NCI-H748 (cell line): ENCODE measurements at regions not wholly inside any gene's neighbourhood (a gene's known extent, or its start where the extent isn't known, plus 50 kb on each side); places are given as distances from the start of the nearest gene placed in this dataset.

Experiments
- DNase-seq: peaks from one replicate; lab custom pipeline; 2025; ENCODE audit not compliant: unreplicated experiment; lab: John Stamatoyannopoulos, UW

DNA sequence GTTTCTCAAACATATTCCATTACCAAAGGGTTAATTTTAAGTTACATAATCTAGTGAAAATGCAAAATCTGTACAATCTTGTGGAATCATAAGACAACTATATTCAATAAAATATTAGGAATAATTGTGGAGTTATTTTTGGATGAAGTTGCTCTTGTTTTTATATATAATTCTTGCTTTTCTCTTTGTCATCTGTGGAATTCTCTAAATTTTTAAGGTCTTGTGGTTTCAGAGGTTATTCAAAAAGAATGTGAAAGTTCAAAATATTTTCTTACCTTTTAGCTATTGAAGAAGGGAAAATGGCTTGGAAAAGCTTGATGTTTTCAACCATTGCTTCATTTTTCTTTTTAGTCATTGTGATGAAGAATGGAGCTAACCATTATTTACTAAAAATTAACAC lies 552.1 kb downstream of the TFEC start:
- DNase-seq, result no peak

DNA sequence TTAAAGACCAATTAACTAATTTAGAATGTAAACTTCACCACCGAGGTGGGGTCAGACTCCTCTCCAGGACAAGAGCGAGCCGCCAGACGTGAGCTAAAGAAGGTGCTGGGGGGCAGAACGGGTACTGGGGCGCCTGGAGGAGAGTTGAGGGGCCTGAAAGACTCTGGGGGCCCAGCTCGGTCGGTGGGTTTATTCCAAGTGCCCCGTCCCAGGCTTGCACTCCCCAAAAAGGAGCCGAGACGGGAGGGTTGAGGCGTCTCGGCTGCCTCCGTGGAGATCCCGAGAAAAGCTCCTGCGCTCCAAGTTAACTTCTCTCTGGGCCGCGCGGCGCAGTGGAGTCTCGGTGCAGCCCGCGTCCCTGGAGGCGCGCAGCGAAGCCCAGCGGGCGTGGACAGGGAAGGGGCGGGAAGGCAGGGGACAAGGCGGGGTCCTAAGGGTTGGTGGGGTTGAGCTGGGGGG lies 553.3 kb downstream of the TFEC start:
- peak; percentile 72 for DNase-seq

DNA sequence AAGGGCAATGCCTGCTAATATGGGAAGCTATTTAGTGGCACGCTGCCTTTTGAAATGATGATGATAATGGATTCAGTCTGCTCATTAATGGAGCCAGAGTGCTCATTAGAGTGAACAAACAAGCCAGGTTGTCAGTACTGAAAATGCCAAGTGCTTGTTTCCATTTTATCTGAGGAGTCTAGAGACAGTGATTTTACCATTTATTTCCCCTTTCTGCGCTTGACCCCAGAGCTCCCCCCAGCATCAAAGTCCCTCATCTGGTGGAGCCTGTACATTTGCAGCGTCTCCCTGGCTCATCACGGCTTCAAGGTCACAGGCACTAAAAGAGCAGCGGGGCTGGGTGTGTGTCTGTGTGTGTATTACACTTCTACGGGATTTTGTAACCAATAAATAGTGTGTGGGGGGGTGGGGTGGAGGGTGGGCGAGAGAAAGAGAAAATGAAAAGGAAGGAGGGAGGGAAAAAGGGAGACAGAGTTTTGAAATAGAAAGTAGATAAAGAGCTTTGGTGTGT lies 553.8 kb downstream of the TFEC start:
- DNase-seq, result peak; percentile 95

DNA sequence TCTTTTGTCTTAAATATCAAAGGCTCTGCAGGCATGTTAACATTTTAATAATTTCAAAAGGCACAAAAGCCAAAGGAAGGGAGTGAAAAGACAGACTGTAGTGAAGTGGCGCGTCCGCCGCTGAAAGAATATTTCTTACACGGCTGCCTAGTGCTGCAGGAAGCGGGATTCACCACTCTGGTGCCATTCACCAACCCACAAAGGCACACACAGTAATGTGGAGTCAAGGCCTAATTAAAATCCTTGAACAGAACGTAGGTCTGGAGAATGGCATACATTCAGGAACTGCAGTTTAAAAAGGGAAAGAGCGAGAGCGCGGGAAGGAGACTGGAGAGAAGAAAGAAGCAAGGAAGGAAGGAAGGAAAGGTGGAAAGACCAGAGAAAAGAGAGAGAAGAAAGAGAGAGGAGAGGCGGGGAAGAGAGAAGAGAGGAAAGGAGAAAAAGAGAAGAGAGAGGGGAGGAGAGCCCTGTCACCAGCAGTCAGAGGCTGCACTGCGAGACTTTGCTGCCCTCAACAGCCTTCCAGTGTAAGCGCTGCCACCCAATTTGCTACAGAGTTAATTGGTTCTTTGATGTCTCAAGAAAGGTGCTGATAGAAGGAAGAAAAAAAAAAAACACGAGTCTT lies 554.0 kb downstream of the MDFIC start:
- DNase-seq, result peak; percentile 80

DNA sequence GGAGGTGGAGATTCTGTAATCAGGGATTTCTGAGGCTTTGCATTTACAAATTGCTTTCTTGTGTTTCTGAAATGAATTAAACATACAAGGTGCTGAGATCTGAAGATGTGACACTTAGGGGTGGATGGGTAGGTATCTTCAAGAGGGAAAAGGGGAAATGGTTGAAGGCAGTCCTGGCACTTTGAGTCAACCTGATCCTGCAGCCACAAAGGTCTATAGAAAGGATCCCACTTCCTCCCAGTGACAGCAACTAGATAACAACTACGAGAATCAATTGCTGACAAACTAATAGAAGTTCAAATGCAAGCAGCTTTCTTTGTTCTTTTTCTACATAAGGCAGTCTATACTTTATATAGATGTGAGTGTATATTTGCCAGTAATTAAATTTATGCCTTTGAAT lies 553.3 kb downstream of the MDFIC start:
- DNase-seq, result no peak

DNA sequence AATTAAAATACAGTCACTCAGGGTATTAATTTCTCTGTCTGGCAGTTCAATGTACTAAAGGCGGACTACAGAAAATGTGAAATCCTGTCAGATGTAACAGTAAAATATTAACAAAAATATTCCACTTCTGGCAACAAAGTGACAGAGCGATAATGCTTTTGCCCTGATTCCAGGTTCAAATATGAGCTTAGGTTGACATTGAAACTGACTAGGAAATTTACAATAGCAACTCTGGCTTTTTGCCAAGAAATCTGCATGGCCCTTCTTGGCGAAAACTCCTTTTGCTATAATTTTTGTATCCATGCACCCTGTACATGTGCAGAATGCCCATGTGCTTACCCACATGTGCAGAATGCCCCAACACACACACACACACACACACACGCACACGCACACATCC lies 552.2 kb downstream of the MDFIC start:
- peak; percentile 52 for DNase-seq

DNA sequence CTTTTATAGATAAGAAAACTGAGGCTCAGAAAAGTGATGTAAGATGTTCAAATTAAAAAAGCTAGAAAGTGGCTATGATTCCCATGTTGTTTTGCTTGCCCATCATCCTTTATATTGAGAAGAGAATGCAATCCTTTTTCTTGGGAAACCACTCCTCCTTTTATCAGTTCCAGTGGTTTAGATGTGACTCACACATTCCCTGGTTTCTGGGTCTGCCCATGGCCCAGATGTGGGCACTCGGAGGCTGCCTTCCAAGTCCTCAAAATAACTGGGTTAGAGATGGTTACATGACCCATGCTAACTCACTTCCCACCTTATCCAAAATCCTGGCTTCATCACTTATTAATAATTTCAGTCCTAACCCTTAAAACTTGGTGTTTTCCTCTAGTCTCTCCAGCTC lies 550.0 kb downstream of the MDFIC start:
- no peak for DNase-seq

DNA sequence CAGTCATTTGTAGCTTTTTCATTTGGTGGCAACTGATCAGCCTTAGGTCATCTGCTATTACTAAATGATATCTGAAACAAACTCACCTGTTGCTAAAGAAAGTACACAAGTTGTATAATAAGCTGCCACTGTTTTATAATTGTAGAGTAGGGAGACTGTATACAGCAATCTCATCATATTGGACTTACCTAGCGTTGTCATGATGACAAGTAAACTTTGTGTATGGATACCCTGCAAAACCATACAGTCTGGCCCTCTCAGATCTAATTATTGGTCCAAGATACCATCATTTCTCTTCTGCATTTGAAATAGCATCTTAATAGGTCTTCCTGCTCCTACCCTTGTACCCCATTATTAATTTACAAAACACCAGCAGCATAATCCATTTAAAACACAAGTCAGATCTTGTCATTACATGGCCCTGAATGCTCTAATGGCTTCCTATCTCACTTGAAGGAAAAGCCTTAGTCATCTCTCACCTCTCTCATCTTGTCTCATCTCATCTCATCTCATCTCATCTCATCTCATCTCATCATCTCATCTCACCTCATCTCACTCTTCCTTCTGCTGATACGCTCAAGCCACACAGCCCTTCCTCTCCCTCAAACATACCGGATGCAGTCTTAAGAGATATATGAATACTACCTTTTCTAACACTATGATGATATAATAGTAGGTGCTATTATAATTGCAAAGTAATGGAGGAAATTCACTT lies 540.6 kb downstream of the MDFIC start:
- no peak for DNase-seq

DNA sequence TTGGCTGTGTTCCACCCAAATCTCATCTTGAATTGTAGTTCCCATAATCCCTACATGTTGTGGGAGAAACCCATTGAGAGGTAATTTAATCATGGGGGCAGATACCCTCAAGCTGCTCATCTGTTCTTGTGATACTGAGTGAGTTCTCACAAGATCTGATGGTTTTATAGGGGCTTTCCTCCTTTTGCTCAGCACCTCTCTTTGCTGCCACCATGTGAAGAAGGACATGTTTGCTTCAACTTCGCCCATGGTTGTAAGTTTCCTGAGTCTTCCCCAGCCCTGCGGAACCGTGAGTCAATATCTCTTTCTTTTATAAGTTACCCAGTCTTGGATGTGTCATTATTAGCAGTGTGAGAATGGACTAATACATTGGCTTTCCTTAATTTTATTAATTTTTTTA lies 527.8 kb downstream of the MDFIC start:
- DNase-seq, result no peak

DNA sequence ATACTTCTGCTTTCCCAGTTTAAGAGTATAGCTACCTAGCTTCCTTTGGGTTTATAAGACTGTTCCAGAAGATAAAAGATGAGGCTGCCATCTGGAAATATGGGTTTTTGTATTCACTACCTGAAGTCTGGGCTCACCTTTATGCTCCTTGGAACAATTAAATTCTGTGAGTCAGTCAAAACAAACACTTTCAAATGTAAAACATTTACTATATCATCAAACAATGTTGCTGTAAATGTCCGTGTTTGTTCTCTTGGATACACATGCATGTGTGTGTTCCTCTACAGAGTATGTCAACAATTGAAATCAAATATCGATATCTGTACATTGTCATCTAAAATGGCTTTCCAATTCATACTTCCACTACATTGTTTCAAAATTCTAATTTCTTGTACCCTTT lies 525.6 kb downstream of the MDFIC start:
- no peak for DNase-seq

DNA sequence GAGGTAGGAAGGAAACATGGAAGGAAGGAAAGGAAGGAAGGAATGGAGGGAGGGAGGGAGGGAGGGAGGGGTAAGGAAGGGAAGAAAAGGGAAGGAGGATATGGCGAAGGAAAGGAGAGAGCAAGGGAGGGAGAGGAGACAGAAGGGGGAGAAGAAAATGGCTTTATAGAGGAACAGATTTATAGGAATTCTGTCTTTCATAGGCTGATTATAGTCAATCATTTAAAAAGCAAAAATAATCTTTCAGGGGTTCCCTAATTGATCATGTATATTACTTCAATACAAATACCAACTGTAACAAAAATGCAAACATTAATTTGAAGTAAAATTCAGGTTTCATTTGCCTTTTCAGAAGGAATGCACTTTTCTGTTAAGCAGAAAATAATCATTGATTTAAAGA lies 519.1 kb downstream of the MDFIC start:
- no peak for DNase-seq

DNA sequence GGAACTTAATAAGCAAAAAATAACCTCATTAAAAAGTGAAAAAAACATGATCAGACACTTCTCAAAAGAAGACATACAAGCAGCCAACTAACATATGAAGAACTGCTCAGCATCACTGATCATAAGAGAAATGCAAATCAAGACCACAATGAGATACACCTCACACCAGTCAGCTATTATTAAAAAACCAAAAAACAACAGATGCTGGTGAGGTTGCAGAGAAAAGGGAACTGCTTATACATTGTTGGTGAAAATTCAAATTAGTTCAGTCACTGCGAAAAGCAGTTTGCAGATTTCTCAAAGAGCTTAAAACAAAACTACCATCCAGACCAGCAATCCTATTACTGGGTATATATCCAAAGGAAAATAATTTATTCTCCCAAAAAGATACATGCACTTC lies 513.3 kb downstream of the MDFIC start:
- DNase-seq, result no peak

DNA sequence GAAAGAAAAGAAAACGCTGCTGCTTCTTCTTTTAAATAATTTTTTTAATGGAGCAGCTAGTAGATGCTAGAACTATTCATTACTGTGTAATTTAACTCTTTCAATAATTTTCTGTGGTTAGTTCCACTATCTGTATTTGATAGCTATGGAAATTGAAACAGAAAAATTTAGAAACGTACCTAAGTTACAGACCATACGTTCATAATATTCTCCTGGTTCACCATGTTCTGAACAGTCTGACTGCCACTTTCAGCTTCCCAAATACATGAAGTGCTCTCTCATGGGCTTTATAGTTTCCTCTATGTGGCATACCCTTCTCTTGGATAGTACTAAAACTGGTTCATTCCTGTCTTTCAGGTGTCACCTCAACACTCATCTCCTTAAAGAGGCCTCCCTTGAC lies 508.0 kb downstream of the MDFIC start:
- DNase-seq, result no peak

DNA sequence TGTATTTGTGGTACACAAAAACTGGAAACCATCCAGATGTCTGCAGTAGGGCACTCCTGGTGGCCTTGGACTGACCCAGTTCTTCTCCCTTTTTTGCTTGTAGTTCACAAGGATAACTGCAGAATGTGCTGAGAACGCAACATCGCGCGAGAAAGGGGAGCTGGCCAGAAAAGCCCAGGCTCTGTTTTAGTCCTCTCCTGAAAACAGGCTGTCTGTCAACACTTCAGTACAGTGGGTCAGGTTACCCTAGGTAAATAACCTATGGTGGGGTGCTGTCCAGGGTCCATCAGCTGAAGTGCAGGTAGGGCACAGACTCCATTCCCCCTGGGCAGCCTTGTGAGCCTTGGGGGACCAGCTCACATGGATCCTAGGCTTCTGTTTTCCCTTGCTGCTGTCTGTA lies 495.8 kb downstream of the MDFIC start:
- peak; percentile 41 for DNase-seq

DNA sequence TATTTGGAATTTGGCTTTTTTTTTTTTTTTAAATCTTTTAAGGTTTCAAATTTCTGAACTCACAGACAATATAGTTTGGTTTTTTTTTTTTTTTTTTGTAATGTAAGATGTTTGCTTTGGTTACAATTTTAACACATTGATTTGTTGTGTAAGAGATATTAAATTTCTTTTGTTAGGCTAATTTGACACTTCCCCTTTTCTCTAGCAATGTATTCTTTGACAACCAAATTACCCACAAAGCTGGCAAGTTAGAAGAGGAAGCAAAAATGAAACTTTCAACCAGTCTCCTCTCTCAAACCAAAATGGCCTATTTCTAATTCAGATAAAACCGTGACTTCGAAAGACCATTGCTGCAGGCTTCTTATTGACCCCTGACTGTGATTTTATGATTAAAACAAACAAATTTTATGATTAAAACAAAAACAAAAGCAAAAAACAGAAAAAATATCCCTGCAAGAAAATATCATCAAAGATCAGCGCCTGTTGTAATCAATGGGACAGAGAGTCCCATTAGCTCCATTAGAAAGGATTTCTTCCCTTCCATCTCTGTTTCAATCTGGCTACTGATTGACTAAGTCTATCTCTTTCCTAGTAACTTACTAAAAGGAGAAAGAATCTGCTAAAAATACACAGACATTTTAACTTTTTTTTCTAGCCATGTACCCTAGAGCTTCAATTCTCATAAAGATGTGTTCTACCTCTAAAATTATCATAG lies 489.2 kb downstream of the MDFIC start:
- no peak for DNase-seq

DNA sequence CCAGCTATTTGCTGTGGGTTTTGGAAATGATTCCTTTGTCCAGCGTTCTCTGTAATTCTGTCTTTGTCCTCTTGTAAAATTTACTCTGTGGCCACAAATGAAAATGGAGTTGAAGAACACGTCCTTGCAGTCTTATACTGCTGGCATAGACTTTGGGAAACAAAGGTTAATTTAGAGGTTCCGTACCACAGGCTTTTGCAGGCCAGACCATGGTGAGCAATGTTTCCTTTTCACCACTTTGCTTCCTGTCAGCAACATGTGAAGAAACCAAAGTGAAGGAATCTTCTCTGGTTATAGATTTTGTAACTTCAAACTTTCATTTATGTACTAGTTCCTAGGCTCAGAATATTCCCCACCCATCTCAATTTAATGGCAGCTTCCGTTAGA lies 488.5 kb downstream of the MDFIC start:
- no peak for DNase-seq

DNA sequence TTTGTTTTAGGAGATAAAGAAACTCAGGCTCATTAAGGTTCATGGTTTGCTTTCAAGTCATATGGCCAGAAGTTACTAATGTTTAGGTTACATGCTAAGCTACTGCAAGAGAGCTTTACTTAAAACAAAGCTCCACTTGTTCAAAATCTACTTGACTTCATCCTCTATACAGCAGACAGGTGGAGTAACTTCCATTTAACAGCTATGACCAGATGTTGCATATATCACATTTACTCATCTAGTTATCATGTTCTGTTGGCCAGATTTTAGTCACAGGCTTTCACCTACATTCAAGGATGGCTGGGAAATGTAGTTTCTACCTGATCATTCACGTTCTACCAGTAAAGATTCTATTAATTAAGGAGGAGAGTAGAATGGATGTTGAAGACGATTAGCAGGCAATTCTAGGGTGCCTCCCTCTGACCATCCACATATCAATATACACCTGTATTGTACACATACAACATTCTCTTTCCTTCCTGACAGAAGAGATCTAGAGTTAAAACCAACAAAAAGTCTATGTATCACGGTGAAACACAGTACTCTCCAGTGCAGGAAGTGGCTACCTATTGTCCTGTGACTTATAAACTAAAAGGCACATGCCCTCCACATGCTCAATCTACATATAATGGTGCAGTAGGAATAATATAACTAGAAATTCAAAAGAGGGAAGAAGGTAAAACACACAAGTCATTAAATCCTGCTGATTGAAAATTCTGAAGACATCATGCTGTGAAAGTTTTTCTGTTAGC lies 488.0 kb downstream of the MDFIC start:
- DNase-seq, result no peak

DNA sequence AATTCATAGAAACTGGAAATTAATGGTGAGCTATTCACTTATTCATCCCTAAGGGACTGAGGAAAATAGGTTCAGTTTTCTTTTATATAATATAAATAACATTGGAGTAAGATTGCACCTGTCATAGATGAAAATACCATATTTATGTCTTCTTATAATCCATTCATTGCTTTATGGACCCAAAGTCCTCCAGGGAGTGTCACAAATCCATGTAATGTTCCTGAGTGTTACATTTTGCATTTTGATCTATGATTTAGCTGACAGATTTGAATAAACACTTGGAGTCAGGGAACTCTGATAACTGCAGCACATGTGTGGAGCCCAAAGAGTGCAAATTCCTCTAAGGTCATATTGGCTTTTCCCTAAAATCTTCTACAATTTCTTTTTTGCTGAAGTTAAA lies 484.3 kb downstream of the MDFIC start:
- no peak for DNase-seq

DNA sequence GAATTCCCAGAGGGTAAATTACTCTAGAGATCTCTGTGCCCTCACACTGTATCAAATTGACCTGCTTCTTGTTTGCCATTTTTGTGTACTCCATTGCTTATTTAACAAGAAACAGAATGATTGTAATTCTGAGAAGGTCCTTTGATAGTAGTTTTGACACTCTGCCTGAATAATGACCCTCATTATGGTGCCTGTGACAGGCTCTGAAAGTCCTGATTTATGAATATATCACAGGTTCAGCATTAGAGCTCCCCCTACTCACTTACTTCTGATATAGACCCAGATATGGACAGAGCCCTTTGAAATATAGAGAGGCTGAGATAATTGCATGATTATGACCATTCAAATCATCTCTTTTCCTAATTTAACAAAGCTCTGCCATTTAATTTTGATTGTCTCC lies 465.2 kb downstream of the MDFIC start:
- peak; percentile 89 for DNase-seq

DNA sequence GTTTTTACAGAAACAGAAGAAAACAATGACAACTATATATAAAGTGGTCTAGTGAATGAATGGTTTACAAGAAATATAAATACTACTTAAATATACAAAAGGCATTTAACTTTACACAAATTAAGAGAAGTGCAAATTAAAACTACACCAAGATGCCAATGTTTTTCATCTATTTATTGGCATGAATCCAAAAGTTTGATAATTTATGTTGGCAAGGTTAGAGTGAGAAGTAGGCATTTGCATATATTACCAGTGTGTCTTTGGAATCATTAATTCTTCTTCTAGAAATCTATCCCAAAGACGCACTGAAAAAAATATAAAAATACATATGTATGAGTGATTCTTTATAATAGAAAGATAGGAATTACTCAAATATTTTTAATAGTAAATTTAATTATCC lies 457.4 kb downstream of the MDFIC start:
- DNase-seq, result no peak

DNA sequence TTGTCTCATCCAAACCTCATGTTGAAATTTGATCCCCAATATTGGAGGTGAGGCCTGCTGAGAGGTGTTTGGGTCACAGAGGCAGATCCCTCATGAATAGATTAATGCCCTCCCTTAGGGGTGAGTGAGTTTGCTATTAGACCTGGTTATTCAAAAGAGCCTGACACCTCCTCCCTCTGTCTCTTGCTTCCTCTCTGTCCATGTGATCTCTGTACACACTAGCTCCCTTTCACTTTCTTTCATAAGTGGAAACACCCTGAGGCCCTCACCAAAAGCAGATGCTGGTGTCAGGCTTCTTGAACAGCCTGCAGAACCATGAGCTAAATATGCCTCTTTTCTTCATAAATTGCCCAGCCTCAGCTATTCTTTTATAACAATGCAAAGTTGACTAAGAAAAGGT lies 447.1 kb downstream of the MDFIC start:
- DNase-seq, result peak; percentile 75
